Neural crest cell (in vitro differentiated cells): ENCODE measurements at regions not wholly inside any gene's neighbourhood (a gene's known extent, or its start where the extent isn't known, plus 50 kb on each side); places are given as distances from the start of the nearest gene placed in this dataset.

Experiments
- DNase-seq: peaks from one replicate; pipeline ENCODE4 v3.0.0; 2021; ENCODE audit warnings: low read depth, mixed read lengths, low spot score
- H3K27ac Mint-ChIP-seq: one replicate; pipeline ENCODE4 v1.8.0; 2021; ENCODE audit warnings: mild to moderate bottlenecking, mixed read lengths; ENCODE audit not compliant: unreplicated experiment
- H3K27me3 Mint-ChIP-seq: 2 replicates; pipeline ENCODE4 v1.8.0; 2021; ENCODE audit warnings: low read depth, mild to moderate bottlenecking, mixed read lengths
- H3K36me3 Mint-ChIP-seq: 2 replicates; pipeline ENCODE4 v1.8.0; 2021; ENCODE audit warnings: low read depth, mild to moderate bottlenecking, mixed read lengths
- H3K4me1 Mint-ChIP-seq: 2 replicates; pipeline ENCODE4 v1.8.0; 2021; ENCODE audit warnings: mixed read lengths
- H3K4me3 Mint-ChIP-seq: one replicate; pipeline ENCODE4 v1.8.0; 2021; ENCODE audit warnings: mild to moderate bottlenecking, mixed read lengths
- H3K9me3 Mint-ChIP-seq: 2 replicates; pipeline ENCODE4 v1.8.0; 2021; ENCODE audit warnings: mixed read lengths
- TF ChIP-seq, protein P1 (sequence below): fragments of 200-600 bp; sonication (generic); conservative IDR thresholded peaks from 2 replicates; pipeline ENCODE4 v1.5.0; 2021; ENCODE audit warnings: antibody characterized with exemption, mild to moderate bottlenecking

DNA sequence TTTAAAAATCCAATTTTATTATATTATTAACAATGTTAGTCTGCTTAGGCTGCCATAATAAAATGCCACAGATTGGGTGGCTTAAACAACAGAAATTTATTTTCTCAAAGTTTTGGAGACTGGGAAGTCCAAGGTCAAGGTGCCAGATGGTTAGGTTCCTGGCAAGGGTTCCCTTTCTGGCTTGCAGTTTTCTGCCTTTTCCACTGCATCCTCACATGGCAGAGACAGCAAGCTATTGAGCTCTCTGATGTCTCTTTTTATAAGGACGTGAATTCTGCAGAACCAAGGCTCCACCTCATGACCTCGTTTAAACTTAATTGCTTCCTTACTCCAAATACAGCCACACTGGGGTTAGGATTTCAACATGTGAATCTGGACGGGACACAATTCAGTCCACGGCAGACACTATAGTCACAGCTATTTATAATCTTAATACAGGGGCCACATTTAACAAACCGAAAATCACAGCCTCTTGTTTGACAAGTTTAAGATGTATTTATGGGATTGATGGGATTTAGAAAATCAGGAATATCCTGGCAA, 174.9 kb upstream of the PUM3 start:
- H3K9me3 Mint-ChIP-seq, result no peaks in the 10 kb centered on the region
- H3K36me3 Mint-ChIP-seq, result no peaks in the 10 kb centered on the region
- TF ChIP-seq, protein P1, sequence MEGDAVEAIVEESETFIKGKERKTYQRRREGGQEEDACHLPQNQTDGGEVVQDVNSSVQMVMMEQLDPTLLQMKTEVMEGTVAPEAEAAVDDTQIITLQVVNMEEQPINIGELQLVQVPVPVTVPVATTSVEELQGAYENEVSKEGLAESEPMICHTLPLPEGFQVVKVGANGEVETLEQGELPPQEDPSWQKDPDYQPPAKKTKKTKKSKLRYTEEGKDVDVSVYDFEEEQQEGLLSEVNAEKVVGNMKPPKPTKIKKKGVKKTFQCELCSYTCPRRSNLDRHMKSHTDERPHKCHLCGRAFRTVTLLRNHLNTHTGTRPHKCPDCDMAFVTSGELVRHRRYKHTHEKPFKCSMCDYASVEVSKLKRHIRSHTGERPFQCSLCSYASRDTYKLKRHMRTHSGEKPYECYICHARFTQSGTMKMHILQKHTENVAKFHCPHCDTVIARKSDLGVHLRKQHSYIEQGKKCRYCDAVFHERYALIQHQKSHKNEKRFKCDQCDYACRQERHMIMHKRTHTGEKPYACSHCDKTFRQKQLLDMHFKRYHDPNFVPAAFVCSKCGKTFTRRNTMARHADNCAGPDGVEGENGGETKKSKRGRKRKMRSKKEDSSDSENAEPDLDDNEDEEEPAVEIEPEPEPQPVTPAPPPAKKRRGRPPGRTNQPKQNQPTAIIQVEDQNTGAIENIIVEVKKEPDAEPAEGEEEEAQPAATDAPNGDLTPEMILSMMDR, result no peak
- no peaks in the 10 kb centered on the region for H3K4me1 Mint-ChIP-seq
- no peak overlapping the region for H3K27ac Mint-ChIP-seq
- peaks cover 26% of the 10 kb centered on the region for H3K27me3 Mint-ChIP-seq
- H3K4me3 Mint-ChIP-seq, result no peak overlapping the region
- DNase-seq, result no peak

DNA sequence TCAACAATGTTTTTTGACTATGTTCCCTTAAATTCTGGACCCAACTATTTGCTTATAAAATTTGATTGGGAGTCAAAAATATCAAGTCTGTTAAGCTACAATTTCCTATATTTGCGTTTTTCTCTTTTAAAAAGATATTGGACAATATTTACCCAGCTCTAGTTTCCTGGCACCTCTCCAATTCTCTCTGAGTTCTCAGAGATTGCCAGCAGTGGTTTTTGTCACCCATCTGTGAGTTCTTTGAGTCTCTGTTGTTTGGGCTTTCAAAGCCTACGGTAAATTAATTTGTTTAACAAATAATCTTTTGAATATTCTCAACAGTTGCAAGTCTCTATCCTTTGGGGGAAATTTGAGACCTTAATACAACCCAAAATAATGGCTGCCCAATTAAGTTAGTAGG, 174.2 kb upstream of the PUM3 start:
- no peaks in the 10 kb centered on the region for H3K36me3 Mint-ChIP-seq
- DNase-seq, result no peak
- H3K4me1 Mint-ChIP-seq, result no peaks in the 10 kb centered on the region
- H3K27me3 Mint-ChIP-seq, result peaks cover 24% of the 10 kb centered on the region
- H3K4me3 Mint-ChIP-seq, result no peak overlapping the region
- H3K9me3 Mint-ChIP-seq, result no peaks in the 10 kb centered on the region
- TF ChIP-seq, protein P1, result no peak
- no peak overlapping the region for H3K27ac Mint-ChIP-seq

- Mint-ChIP-seq H3K27me3 (no peaks in the 10 kb centered on the region), H3K4me1 (no peaks in the 10 kb centered on the region), H3K36me3 (no peaks in the 10 kb centered on the region), H3K4me3 (no peak overlapping the region), H3K27ac (no peak overlapping the region), H3K9me3 (peaks cover 3% of the 10 kb centered on the region)
- DNase-seq, result no peak
- TF ChIP-seq, protein P1, result no peak
Observed at GRCh38 chr9:3014178-3014577, 170.3 kb upstream of the PUM3 start.

- H3K36me3 Mint-ChIP-seq, result no peaks in the 10 kb centered on the region
- H3K9me3 Mint-ChIP-seq, result peaks cover 3% of the 10 kb centered on the region
- TF ChIP-seq, protein P1, result no peak
- H3K4me3 Mint-ChIP-seq, result no peak overlapping the region
- DNase-seq, result no peak
- H3K4me1 Mint-ChIP-seq, result no peaks in the 10 kb centered on the region
- no peak overlapping the region for H3K27ac Mint-ChIP-seq
- no peaks in the 10 kb centered on the region for H3K27me3 Mint-ChIP-seq
Observed at GRCh38 chr9:3012842-3013241, 168.9 kb upstream of the PUM3 start.

- Mint-ChIP-seq H3K27ac (no peak overlapping the region), H3K4me1 (no peaks in the 10 kb centered on the region), H3K4me3 (no peak overlapping the region)
Observed at GRCh38 chr9:3012245-3012644, 168.3 kb upstream of the PUM3 start.

More at GRCh38 chr9:3012245-3012644, 168.3 kb upstream of the PUM3 start:
- DNase-seq, result no peak
- TF ChIP-seq, protein P1, result no peak
- Mint-ChIP-seq H3K9me3 (peaks cover 3% of the 10 kb centered on the region), H3K27me3 (no peaks in the 10 kb centered on the region), H3K36me3 (no peaks in the 10 kb centered on the region)
